ENCODE measurements at regions not wholly inside any gene's neighbourhood (a gene's known extent, or its start where the extent isn't known, plus 50 kb on each side); places are given as distances from the start of the nearest gene placed in this dataset.

- no peaks in the 10 kb centered on the region for H3K27me3 Mint-ChIP-seq
- POLR2A ChIA-PET, result no interaction called here
- H3K4me1 Mint-ChIP-seq (ENCODE audit: low read depth), result no peaks in the 10 kb centered on the region
- H3K4me3 Mint-ChIP-seq, result no peak overlapping the region
- intact Hi-C loops (cut with micrococcal nuclease), result no loop called here
- peaks cover 14% of the 10 kb centered on the region for H3K9me3 Mint-ChIP-seq
- no peaks in the 10 kb centered on the region for H3K36me3 Mint-ChIP-seq (ENCODE audit: low read depth)
- DNase-seq (no peak), ATAC-seq (no peak)
- no peak for TF ChIP-seq CTCF (IDR thresholded peaks at IDR 0.05)
- CTCF ChIA-PET, result no interaction called here
- H3K27ac Mint-ChIP-seq, result no peak overlapping the region
Measured at GRCh38 chr3:6719999-6720398, 140.9 kb upstream of the GRM7 start.

GRCh38 chr3:6721491-6721890, 139.4 kb upstream of the GRM7 start:
- H3K27ac Mint-ChIP-seq, result no peak overlapping the region
- intact Hi-C loops (cut with micrococcal nuclease), result no loop called here
- no peaks in the 10 kb centered on the region for H3K27me3 Mint-ChIP-seq
- H3K4me3 Mint-ChIP-seq, result no peak overlapping the region
- no peaks in the 10 kb centered on the region for H3K4me1 Mint-ChIP-seq (ENCODE audit: low read depth)
- ATAC-seq (no peak), DNase-seq (no peak)
- no peak for TF ChIP-seq CTCF (IDR thresholded peaks at IDR 0.05)
- POLR2A ChIA-PET, result no interaction called here
- peaks cover 15% of the 10 kb centered on the region for H3K9me3 Mint-ChIP-seq
- no peaks in the 10 kb centered on the region for H3K36me3 Mint-ChIP-seq (ENCODE audit: low read depth)
- CTCF ChIA-PET, result no interaction called here

GRCh38 chr3:6723205-6723604, 137.7 kb upstream of the GRM7 start:
- peaks cover 15% of the 10 kb centered on the region for H3K9me3 Mint-ChIP-seq
- CTCF ChIA-PET, result no interaction called here
- DNase-seq, result no peak

GRCh38 chr3:6726811-6727210, 134.1 kb upstream of the GRM7 start:
- no peak overlapping the region for H3K4me3 Mint-ChIP-seq
- H3K27ac Mint-ChIP-seq, result no peak overlapping the region
- no peak for TF ChIP-seq CTCF (IDR thresholded peaks at IDR 0.05)
- intact Hi-C loops (cut with micrococcal nuclease), result no loop called here
- H3K9me3 Mint-ChIP-seq, result peaks cover 13% of the 10 kb centered on the region
- no peaks in the 10 kb centered on the region for H3K27me3 Mint-ChIP-seq
- H3K36me3 Mint-ChIP-seq (ENCODE audit: low read depth), result no peaks in the 10 kb centered on the region
- no peak for DNase-seq
- ATAC-seq, result no peak
- CTCF ChIA-PET, result no interaction called here
- no peaks in the 10 kb centered on the region for H3K4me1 Mint-ChIP-seq (ENCODE audit: low read depth)
- POLR2A ChIA-PET, result no interaction called here

More at GRCh38 chr3:6723205-6723604, 137.7 kb upstream of the GRM7 start:
- Mint-ChIP-seq H3K27ac (no peak overlapping the region), H3K4me3 (no peak overlapping the region), H3K4me1 (ENCODE audit: low read depth) (no peaks in the 10 kb centered on the region), H3K36me3 (ENCODE audit: low read depth) (no peaks in the 10 kb centered on the region), H3K27me3 (no peaks in the 10 kb centered on the region)
- TF ChIP-seq CTCF (IDR thresholded peaks at IDR 0.05), result no peak
- POLR2A ChIA-PET, result no interaction called here
- no peak for ATAC-seq
- intact Hi-C loops (cut with micrococcal nuclease), result no loop called here

GRCh38 chr3:6732807-6733206, 128.1 kb upstream of the GRM7 start:
- ChIA-PET CTCF (no interaction called here), POLR2A (no interaction called here)
- Mint-ChIP-seq H3K9me3 (peaks cover 9% of the 10 kb centered on the region), H3K36me3 (ENCODE audit: low read depth) (no peaks in the 10 kb centered on the region), H3K27ac (no peak overlapping the region), H3K4me1 (ENCODE audit: low read depth) (no peaks in the 10 kb centered on the region), H3K27me3 (no peaks in the 10 kb centered on the region), H3K4me3 (no peak overlapping the region)
- DNase-seq, result no peak
- no peak for TF ChIP-seq CTCF (IDR thresholded peaks at IDR 0.05)
- ATAC-seq, result no peak
- intact Hi-C loops (cut with micrococcal nuclease), result no loop called here
